HL-60 (cell line): ENCODE measurements at regions not wholly inside any gene's neighbourhood (a gene's known extent, or its start where the extent isn't known, plus 50 kb on each side); places are given as distances from the start of the nearest gene placed in this dataset.
"Not testable (repeated sequence)": the region's sequence is repeated elsewhere in the genome, so short reads cannot be mapped to it uniquely, and the experiment has no call there.

Source experiments
- DNase-seq, 2 experiments: peaks; one replicate each; pipeline ENCODE4 v3.0.0-alpha.2; 2010 to 2020; ENCODE audit warnings: low read depth in 1 of 2, low spot score in 1 of 2
- H3K27ac ChIP-seq: fragments of 250-450 bp; sonication (Bioruptor Pico); replicated peaks from 2 replicates; pipeline ENCODE4 v1.5.1; 2020; ENCODE audit warnings: mild to moderate bottlenecking, moderate library complexity
- H3K27me3 ChIP-seq: fragments of 250-450 bp; sonication (Bioruptor Pico); 2 replicates; pipeline ENCODE4 v1.5.1; 2021; ENCODE audit warnings: mild to moderate bottlenecking, moderate library complexity; ENCODE audit not compliant: insufficient read depth, poor library complexity, severe bottlenecking
- H3K4me3 ChIP-seq: replicated peaks from 2 replicates; pipeline ENCODE4 v1.5.1; 2011; ENCODE audit warnings: mild to moderate bottlenecking, control low read depth, low read length; ENCODE audit not compliant: insufficient read depth
- GABPA ChIP-seq: IDR thresholded peaks from 2 replicates; pipeline ENCODE4 v1.6.1; 2012; ENCODE audit warnings: low read depth
- POLR2AphosphoS5 ChIP-seq: IDR thresholded peaks from 2 replicates; pipeline ENCODE4 v1.6.1; 2012; ENCODE audit warnings: low read depth
- SPI1 ChIP-seq: IDR thresholded peaks from 2 replicates; pipeline ENCODE4 v1.6.1; 2012; ENCODE audit warnings: low read depth, mild to moderate bottlenecking, borderline replicate concordance
- TF ChIP-seq, protein P1 (sequence below): IDR thresholded peaks from one replicate; pipeline ENCODE4 v1.5.1; 2011; ENCODE audit warnings: low read length, control low read depth, inconsistent platforms; ENCODE audit not compliant: insufficient read depth
- TF ChIP-seq, protein P2 (sequence below): IDR thresholded peaks from 2 replicates; pipeline ENCODE4 v1.6.1; 2012; ENCODE audit warnings: low read depth; ENCODE audit not compliant: insufficient replicate concordance

DNA sequence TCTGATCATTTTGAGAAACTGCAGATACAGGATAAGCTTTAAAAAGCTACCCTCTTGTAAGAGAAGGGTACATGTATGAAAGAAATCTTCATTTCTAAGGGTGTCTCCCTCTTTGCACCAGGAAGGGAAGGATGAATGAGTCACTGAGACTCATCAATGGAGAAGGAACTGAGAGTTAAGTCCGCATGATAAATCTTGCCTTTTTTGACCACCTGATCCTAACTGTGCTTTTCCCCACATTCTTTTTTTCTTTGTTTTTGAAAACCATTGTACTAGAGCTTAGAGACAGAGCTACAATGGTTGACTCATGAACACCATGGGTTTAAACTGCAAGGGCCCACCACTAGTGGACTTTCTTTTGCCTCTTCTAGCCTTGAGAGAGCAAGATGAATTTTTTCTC is 353.0 kb upstream of the RGS17 start:
- DNase-seq = no peak
- no peak for TF ChIP-seq POLR2AphosphoS5
- TF ChIP-seq, protein P1, sequence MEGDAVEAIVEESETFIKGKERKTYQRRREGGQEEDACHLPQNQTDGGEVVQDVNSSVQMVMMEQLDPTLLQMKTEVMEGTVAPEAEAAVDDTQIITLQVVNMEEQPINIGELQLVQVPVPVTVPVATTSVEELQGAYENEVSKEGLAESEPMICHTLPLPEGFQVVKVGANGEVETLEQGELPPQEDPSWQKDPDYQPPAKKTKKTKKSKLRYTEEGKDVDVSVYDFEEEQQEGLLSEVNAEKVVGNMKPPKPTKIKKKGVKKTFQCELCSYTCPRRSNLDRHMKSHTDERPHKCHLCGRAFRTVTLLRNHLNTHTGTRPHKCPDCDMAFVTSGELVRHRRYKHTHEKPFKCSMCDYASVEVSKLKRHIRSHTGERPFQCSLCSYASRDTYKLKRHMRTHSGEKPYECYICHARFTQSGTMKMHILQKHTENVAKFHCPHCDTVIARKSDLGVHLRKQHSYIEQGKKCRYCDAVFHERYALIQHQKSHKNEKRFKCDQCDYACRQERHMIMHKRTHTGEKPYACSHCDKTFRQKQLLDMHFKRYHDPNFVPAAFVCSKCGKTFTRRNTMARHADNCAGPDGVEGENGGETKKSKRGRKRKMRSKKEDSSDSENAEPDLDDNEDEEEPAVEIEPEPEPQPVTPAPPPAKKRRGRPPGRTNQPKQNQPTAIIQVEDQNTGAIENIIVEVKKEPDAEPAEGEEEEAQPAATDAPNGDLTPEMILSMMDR = no peak
- no peak for TF ChIP-seq SPI1
- TF ChIP-seq, protein P2, sequence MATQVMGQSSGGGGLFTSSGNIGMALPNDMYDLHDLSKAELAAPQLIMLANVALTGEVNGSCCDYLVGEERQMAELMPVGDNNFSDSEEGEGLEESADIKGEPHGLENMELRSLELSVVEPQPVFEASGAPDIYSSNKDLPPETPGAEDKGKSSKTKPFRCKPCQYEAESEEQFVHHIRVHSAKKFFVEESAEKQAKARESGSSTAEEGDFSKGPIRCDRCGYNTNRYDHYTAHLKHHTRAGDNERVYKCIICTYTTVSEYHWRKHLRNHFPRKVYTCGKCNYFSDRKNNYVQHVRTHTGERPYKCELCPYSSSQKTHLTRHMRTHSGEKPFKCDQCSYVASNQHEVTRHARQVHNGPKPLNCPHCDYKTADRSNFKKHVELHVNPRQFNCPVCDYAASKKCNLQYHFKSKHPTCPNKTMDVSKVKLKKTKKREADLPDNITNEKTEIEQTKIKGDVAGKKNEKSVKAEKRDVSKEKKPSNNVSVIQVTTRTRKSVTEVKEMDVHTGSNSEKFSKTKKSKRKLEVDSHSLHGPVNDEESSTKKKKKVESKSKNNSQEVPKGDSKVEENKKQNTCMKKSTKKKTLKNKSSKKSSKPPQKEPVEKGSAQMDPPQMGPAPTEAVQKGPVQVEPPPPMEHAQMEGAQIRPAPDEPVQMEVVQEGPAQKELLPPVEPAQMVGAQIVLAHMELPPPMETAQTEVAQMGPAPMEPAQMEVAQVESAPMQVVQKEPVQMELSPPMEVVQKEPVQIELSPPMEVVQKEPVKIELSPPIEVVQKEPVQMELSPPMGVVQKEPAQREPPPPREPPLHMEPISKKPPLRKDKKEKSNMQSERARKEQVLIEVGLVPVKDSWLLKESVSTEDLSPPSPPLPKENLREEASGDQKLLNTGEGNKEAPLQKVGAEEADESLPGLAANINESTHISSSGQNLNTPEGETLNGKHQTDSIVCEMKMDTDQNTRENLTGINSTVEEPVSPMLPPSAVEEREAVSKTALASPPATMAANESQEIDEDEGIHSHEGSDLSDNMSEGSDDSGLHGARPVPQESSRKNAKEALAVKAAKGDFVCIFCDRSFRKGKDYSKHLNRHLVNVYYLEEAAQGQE = no peak
- no peak for TF ChIP-seq GABPA
- Histone ChIP-seq H3K27ac (no peak overlapping the region), H3K4me3 (no peak overlapping the region), H3K27me3 (no peaks in the 10 kb centered on the region)

DNA sequence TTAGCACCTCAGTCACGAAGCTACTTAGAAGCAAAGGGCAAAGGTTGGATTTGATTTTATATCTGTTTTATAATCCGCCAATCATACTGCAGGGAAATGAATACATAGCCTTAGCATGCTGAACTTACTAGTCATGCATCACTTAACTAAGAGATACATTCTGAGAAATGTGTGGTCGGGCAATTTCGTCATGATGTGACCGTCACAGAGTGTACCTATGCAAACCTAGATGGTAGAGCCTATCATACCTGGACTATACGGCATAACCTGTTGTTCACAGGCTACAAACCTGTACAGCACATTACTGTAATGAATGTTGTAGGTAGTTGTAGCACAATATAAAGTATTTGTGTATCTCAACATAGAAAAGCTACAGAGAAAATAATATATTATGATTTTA is 345.2 kb upstream of the RGS17 start:
- TF ChIP-seq SPI1 (no peak), POLR2AphosphoS5 (no peak), GABPA (no peak)
- TF ChIP-seq, protein P1 = no peak
- TF ChIP-seq, protein P2 = no peak
- DNase-seq = no peak
- no peaks in the 10 kb centered on the region for H3K27me3 ChIP-seq
- no peak overlapping the region for H3K27ac ChIP-seq
- no peak overlapping the region for H3K4me3 ChIP-seq

DNA sequence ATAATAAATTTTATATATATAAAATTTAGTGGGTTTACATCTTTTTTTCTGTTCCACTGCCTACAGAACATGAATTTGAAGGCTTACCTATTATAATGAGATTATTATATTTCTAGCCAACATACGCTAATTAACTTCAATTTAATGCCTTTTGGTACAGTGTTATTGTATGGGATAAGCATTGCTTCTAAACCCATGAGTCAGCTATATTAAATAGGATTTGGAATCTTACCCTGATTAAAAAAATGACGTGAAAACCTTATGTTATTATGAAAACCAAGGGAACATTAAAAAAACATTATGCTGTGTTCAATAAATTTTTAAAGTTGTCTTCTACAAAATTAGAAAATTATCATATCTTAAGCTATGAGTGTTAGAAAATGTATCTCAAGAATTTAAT is 334.0 kb upstream of the RGS17 start:
- no peak overlapping the region for H3K4me3 ChIP-seq
- H3K27ac ChIP-seq = no peak overlapping the region
- TF ChIP-seq SPI1 (no peak), POLR2AphosphoS5 (no peak), GABPA (no peak)
- TF ChIP-seq, protein P1 = no peak
- no peak for DNase-seq
- H3K27me3 ChIP-seq = no peaks in the 10 kb centered on the region

DNA sequence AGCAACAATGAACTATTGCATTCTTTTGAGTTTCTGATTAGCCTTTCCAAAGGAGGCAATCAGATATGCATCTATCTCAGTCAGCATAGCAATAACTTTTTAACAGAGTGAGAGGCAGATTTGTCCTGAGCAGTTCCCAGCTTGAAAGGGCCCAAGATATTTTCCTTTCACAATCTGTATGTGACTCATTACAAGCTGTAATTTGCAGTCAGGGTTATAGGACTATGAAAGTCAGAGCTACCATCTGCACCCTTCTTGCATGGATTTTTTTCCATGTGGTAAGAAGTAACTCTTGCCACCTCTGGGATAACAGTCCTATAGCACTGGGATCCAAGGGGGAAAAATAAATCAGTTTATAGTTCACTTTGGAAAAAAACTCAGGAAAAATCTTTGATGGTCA is 318.2 kb upstream of the RGS17 start:
- TF ChIP-seq GABPA = no peak
- TF ChIP-seq, protein P1 = no peak
- no peak for TF ChIP-seq SPI1
- DNase-seq = no peak
- Histone ChIP-seq H3K27me3 (no peaks in the 10 kb centered on the region), H3K27ac (no peak overlapping the region), H3K4me3 (no peak overlapping the region)

DNA sequence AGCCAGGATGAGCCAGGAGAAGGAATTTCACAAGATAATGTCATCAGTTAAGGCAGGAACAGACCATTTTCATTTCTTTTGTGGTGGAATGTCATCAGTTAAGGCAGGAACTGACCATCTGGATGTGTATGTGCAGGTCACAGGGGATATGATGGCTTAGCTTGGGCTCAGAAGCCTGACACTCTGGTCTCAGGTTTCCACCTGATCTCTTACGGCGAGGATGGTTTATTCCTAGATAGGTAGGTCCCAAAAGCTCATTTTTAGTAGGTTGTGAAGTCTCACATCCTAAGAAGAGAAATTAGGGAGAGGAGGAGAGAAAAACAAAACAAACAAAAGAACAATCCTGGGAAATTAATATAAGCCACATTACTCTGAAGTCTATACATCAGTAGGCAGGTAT is 311.7 kb upstream of the RGS17 start:
- not testable (repeated sequence) for H3K27ac ChIP-seq, H3K4me3 ChIP-seq, H3K27me3 ChIP-seq, DNase-seq
